K562 (cell line): ENCODE measurements at regions not wholly inside any gene's neighbourhood (a gene's known extent, or its start where the extent isn't known, plus 50 kb on each side); places are given as distances from the start of the nearest gene placed in this dataset.

Source experiments
- ATAC-seq: fragments of 200-7000 bp; cut with Tn5 transposase; 3 replicates; pipeline ENCODE4 v1.9.1; 2020; ENCODE audit warnings: moderate library complexity
- BruUV-seq: library from RNA; stranded (reverse); fragments of 400-500 nt; replicated peaks from 2 replicates; lab custom pipeline; 2021; lab: Mats Ljungman, UMichigan
- CTCF ChIA-PET: fragments of 300-600 bp; formaldehyde crosslinking; extraction: SDS; loops from one replicate; lab custom pipeline; 2021; ENCODE audit warnings: low intra/inter-chr PET ratio; lab: Yijun Ruan, JAX
- POLR2A ChIA-PET: fragments of 300-600, 350-650 bp; sonication (Branson Sonifier 250); formaldehyde crosslinking; extraction: SDS; loops from one replicate; lab custom pipeline; 2021; ENCODE audit warnings: antibody characterized with exemption, inconsistent platforms; lab: Yijun Ruan, JAX
- DNase-seq, 4 experiments: peaks; one replicate each; pipeline versions ENCODE4 v3.0.0 to v3.0.0-alpha.2; 2011 to 2018; ENCODE audit warnings: low spot score in 3 of 4, mixed read lengths in 3 of 4; ENCODE audit errors: extremely low read depth in 1 of 4
- FAIRE-seq: peaks from 2 replicates; lab custom pipeline; 2011; peaks lifted over from hg19 to GRCh38; lab: Jason Lieb, UNC
- H2AFZ ChIP-seq: 2 replicates; pipeline ENCODE4 v1.6.0; 2011; ENCODE audit warnings: low read depth, low read length, control low read depth, inconsistent platforms
- H3K27ac ChIP-seq: fragments of 200-600 bp; 3 replicates; pipeline ENCODE4 v1.8.0; 2011; ENCODE audit warnings: low read depth, mild to moderate bottlenecking, control low read depth, inconsistent platforms, low read length, moderate library complexity, mixed read lengths; ENCODE audit errors: extremely low read depth
- H3K27me3 ChIP-seq, 2 experiments: fragments of 300-600 bp in 1 of 2; 2 replicates in 1 of 2; 3 replicates in 1 of 2; pipeline versions ENCODE4 v1.6.0 to v1.8.0; 2011; ENCODE audit warnings: inconsistent platforms in 2 of 2, low read length in 2 of 2, mild to moderate bottlenecking in 1 of 2, mixed read lengths in 1 of 2, moderate library complexity in 1 of 2; ENCODE audit not compliant: control insufficient read depth in 2 of 2, insufficient read depth in 2 of 2
- H3K36me3 ChIP-seq: fragments of 300-600 bp; 3 replicates; pipeline ENCODE4 v1.8.0; 2011; ENCODE audit warnings: mild to moderate bottlenecking, low read length, inconsistent platforms; ENCODE audit not compliant: control insufficient read depth, insufficient read depth
- H3K4me1 ChIP-seq, 2 experiments: fragments of 200-600 bp in 1 of 2; replicated peaks in 1 of 2; 2 replicates in 1 of 2; 3 replicates in 1 of 2; pipeline versions ENCODE4 v1.5.1 to v1.8.0; 2011; ENCODE audit warnings: inconsistent platforms in 2 of 2, low read length in 2 of 2, mild to moderate bottlenecking in 1 of 2, mixed read lengths in 1 of 2, moderate library complexity in 1 of 2; ENCODE audit not compliant: control insufficient read depth in 2 of 2, insufficient read depth in 2 of 2
- H3K4me2 ChIP-seq: 2 replicates; pipeline ENCODE4 v1.6.1; 2011; ENCODE audit warnings: low read length, control low read depth, inconsistent platforms, mixed read lengths; ENCODE audit not compliant: insufficient read depth
- H3K4me3 ChIP-seq: fragments of 200-600 bp; sonication (generic), shearing (Covaris generic); 2 replicates; pipeline ENCODE4 v1.5.1; 2016; ENCODE audit warnings: control low read depth, inconsistent platforms
- H3K79me2 ChIP-seq: fragments of 200-600 bp; 3 replicates; pipeline ENCODE4 v1.8.0; 2011; ENCODE audit warnings: low read length, inconsistent platforms; ENCODE audit not compliant: control insufficient read depth, insufficient read depth
- H3K9ac ChIP-seq, 2 experiments: 2 replicates each; pipeline versions ENCODE4 v1.6.0 to v1.6.1; 2011; ENCODE audit warnings: low read depth in 2 of 2, low read length in 2 of 2, control low read depth in 1 of 2, inconsistent platforms in 1 of 2, mild to moderate bottlenecking in 1 of 2, mixed read lengths in 1 of 2; ENCODE audit not compliant: insufficient read depth in 1 of 2
- H3K9me1 ChIP-seq: one replicate; pipeline ENCODE4 v1.6.0; 2011; ENCODE audit warnings: inconsistent platforms, mild to moderate bottlenecking, low read length, moderate library complexity; ENCODE audit not compliant: control insufficient read depth, insufficient read depth
- H3K9me3 ChIP-seq: replicated peaks from 2 replicates; pipeline ENCODE4 v1.5.1; 2011; ENCODE audit warnings: low read depth, low read length, inconsistent platforms; ENCODE audit not compliant: control insufficient read depth, insufficient read depth
- H4K20me1 ChIP-seq: replicated peaks from 2 replicates; pipeline ENCODE4 v1.6.1; 2011; ENCODE audit warnings: low read length, inconsistent platforms, mixed read lengths; ENCODE audit not compliant: control insufficient read depth, insufficient read depth
- DLX4 ChIP-seq: fragments of 250-450 bp; sonication (Bioruptor Pico); IDR thresholded peaks from 2 replicates; pipeline ENCODE4 v1.6.1; 2021; ENCODE audit warnings: mild to moderate bottlenecking
- NKRF ChIP-seq: fragments of 450-650 bp; IDR thresholded peaks from 2 replicates; pipeline ENCODE4 v1.6.1; 2016; ENCODE audit warnings: borderline replicate concordance
- ZNF449 ChIP-seq: fragments of 250-450 bp; sonication (Bioruptor Pico); IDR thresholded peaks from 2 replicates; pipeline ENCODE4 v1.8.0; 2022; ENCODE audit warnings: moderate library complexity, mild to moderate bottlenecking, inconsistent platforms
- WGBS: fragments of 100-300 bp; shearing (Covaris generic); methylation state at CpG from one replicate; pipeline ENCODE4 v1.1.6; 2016; ENCODE audit warnings: low coverage, mixed read lengths; ENCODE audit not compliant: insufficient coverage; ENCODE audit errors: missing lambda C conversion rate; 5-methylcytosine and 5-hydroxymethylcytosine counted together
- in situ Hi-C: fragments of 300-500 bp; cut with MboI; formaldehyde crosslinking; loops from 4 replicates; pipeline ENCODE4 v1.15.0; 2018; ENCODE audit warnings: inconsistent platforms, mixed read lengths
- intact Hi-C: fragments of 100-400 bp; cut with micrococcal nuclease; formaldehyde crosslinking; loops from 2 replicates; pipeline ENCODE4 v1.14.2; 2022

- TF ChIP-seq ZNF449 (CRISPR knock-in tag) (no peak), DLX4 (CRISPR knock-in tag) (no peak)
These were observed 511.0 kb upstream of the CDH5 start (continued) for GRCh38 chr16:65855171-65856145.

GRCh38 chr16:65846210-65846602 is 520.3 kb upstream of the CDH5 start:
- no peak for FAIRE-seq
- TF ChIP-seq NKRF: no peak

More at GRCh38 chr16:65846210-65846602, 520.3 kb upstream of the CDH5 start:
- Histone ChIP-seq H3K4me3 (no peak overlapping the region), H3K9me1 (no peaks in the 10 kb centered on the region), H3K27ac (no peak overlapping the region), H3K9me3 (no peaks in the 10 kb centered on the region), H3K4me2 (no peak overlapping the region), H3K9ac (no peak overlapping the region), H3K4me1 (no peaks in the 10 kb centered on the region; a peak in 1 of 5 replicates), H3K27me3 (no peaks in the 10 kb centered on the region), H2AFZ (no peak overlapping the region), H4K20me1 (no peaks in the 10 kb centered on the region), H3K36me3 (no peaks in the 10 kb centered on the region), H3K79me2 (no peaks in the 10 kb centered on the region)
- WGBS: 0% methylated on average over 1 of the region's 1 CpG
- ChIA-PET CTCF (no interaction called here), POLR2A (no interaction called here)
- intact Hi-C loops: no loop called here
- ATAC-seq (no peak), DNase-seq (no peak)
- in situ Hi-C loops: no loop called here
- BruUV-seq: no TSS peak
